ENCODE measurements at regions not wholly inside any gene's neighbourhood (a gene's known extent, or its start where the extent isn't known, plus 50 kb on each side); places are given as distances from the start of the nearest gene placed in this dataset.
"Not testable (repeated sequence)": the region's sequence is repeated elsewhere in the genome, so short reads cannot be mapped to it uniquely, and the experiment has no call there.

GRCh38 chr13:63460462-63461090 lies 2044.9 kb upstream of the PCDH20 start:
- in situ Hi-C loops (cut with MboI; ENCODE audit: low pct_unique_long_range_greater_than_20kb, low sequenced_read_pairs, unreplicated experiment), result no loop called here
- DNase-seq (ENCODE audit: low spot score), result no peak
- TF ChIP-seq CTCF (IDR thresholded peaks at IDR 0.05; ENCODE audit: extremely low read depth, insufficient read depth, missing control alignments), result no peak

- DNase-seq (ENCODE audit: low spot score), result no peak
- TF ChIP-seq CTCF (IDR thresholded peaks at IDR 0.05; ENCODE audit: extremely low read depth, insufficient read depth, missing control alignments), result no peak
- in situ Hi-C loops (cut with MboI; ENCODE audit: low pct_unique_long_range_greater_than_20kb, low sequenced_read_pairs, unreplicated experiment), result no loop called here
Observed at GRCh38 chr13:63457186-63457585, 2041.5 kb upstream of the PCDH20 start.

- in situ Hi-C loops (cut with MboI; ENCODE audit: low pct_unique_long_range_greater_than_20kb, low sequenced_read_pairs, unreplicated experiment), result no loop called here
- no peak for TF ChIP-seq CTCF (IDR thresholded peaks at IDR 0.05; ENCODE audit: extremely low read depth, insufficient read depth, missing control alignments)
- no peak for DNase-seq (ENCODE audit: low spot score)
Observed at GRCh38 chr13:63455938-63456337, 2040.3 kb upstream of the PCDH20 start.

- in situ Hi-C loops (cut with MboI; ENCODE audit: low pct_unique_long_range_greater_than_20kb, low sequenced_read_pairs, unreplicated experiment), result no loop called here
- no peak for DNase-seq (ENCODE audit: low spot score)
- no peak for TF ChIP-seq CTCF (IDR thresholded peaks at IDR 0.05; ENCODE audit: extremely low read depth, insufficient read depth, missing control alignments)
Observed at GRCh38 chr13:63449550-63449949, 2033.9 kb upstream of the PCDH20 start.

GRCh38 chr13:63448692-63449091 lies 2033.0 kb upstream of the PCDH20 start:
- no peak for TF ChIP-seq CTCF (IDR thresholded peaks at IDR 0.05; ENCODE audit: extremely low read depth, insufficient read depth, missing control alignments)
- in situ Hi-C loops (cut with MboI; ENCODE audit: low pct_unique_long_range_greater_than_20kb, low sequenced_read_pairs, unreplicated experiment), result no loop called here
- DNase-seq (ENCODE audit: low spot score), result no peak

GRCh38 chr13:63446329-63446728 lies 2030.7 kb upstream of the PCDH20 start:
- no peak for TF ChIP-seq CTCF (IDR thresholded peaks at IDR 0.05; ENCODE audit: extremely low read depth, insufficient read depth, missing control alignments)
- in situ Hi-C loops (cut with MboI; ENCODE audit: low pct_unique_long_range_greater_than_20kb, low sequenced_read_pairs, unreplicated experiment), result no loop called here
- no peak for DNase-seq (ENCODE audit: low spot score)

GRCh38 chr13:63444225-63444624 lies 2028.6 kb upstream of the PCDH20 start:
- in situ Hi-C loops (cut with MboI; ENCODE audit: low pct_unique_long_range_greater_than_20kb, low sequenced_read_pairs, unreplicated experiment), result not testable (repeated sequence)

More at GRCh38 chr13:63444225-63444624, 2028.6 kb upstream of the PCDH20 start:
- not testable (repeated sequence) for DNase-seq (ENCODE audit: low spot score)

All from GM13977 (cell line).